Suprapubic skin (tissue), 4 donors: ENCODE measurements at regions not wholly inside any gene's neighbourhood (a gene's known extent, or its start where the extent isn't known, plus 50 kb on each side); places are given as distances from the start of the nearest gene placed in this dataset.

ENCODE experiments used
- DNase-seq, 2 donors: peaks; one replicate each; pipeline ENCODE4 v3.0.0-alpha.2; 2019; ENCODE audit warnings: low spot score in 2 of 2
- H3K27ac ChIP-seq: fragments of 200-600 bp; sonication (generic); one replicate; pipeline ENCODE4 v1.5.1; 2019
- H3K27me3 ChIP-seq: fragments of 200-600 bp; sonication (generic); one replicate; pipeline ENCODE4 v1.5.1; 2019
- H3K36me3 ChIP-seq: fragments of 200-600 bp; sonication (generic); one replicate; pipeline ENCODE4 v1.5.1; 2019
- H3K4me1 ChIP-seq: fragments of 200-600 bp; sonication (generic); one replicate; pipeline ENCODE4 v1.5.1; 2019
- H3K4me3 ChIP-seq: fragments of 200-600 bp; sonication (generic); one replicate; pipeline ENCODE4 v1.5.1; 2019; ENCODE audit warnings: mild to moderate bottlenecking
- H3K9me3 ChIP-seq: fragments of 200-600 bp; sonication (generic); one replicate; pipeline ENCODE4 v1.5.1; 2019
- EP300 ChIP-seq: sonication (generic); formaldehyde crosslinking; IDR thresholded peaks from one replicate; pipeline ENCODE4 v1.6.1; 2017; ENCODE audit warnings: antibody characterized with exemption
- POLR2A ChIP-seq, 2 donors: fragments of 450-650 bp; IDR thresholded peaks; one replicate each; pipeline ENCODE4 v1.6.1; 2017; ENCODE audit warnings: antibody characterized with exemption in 2 of 2, mild to moderate bottlenecking in 2 of 2, moderate library complexity in 2 of 2
- POLR2AphosphoS5 ChIP-seq, 3 donors: sonication (generic); formaldehyde crosslinking; IDR thresholded peaks; one replicate each; pipeline ENCODE4 v1.6.1; 2017; ENCODE audit warnings: antibody characterized with exemption in 3 of 3
- WGBS: methylation state at CpG from one replicate; pipeline ENCODE4 v1.1.5; 2018; 5-methylcytosine and 5-hydroxymethylcytosine counted together
- TF ChIP-seq, protein P1 (sequence below), 2 donors: fragments of 200-600 bp in 1 of 2; fragments of 450-650 bp in 1 of 2; sonication (generic) in 1 of 2; IDR thresholded peaks; one replicate each; pipeline ENCODE4 v1.5.1; 2016 to 2019; ENCODE audit warnings: antibody characterized with exemption in 2 of 2, mild to moderate bottlenecking in 1 of 2, moderate library complexity in 1 of 2

DNA sequence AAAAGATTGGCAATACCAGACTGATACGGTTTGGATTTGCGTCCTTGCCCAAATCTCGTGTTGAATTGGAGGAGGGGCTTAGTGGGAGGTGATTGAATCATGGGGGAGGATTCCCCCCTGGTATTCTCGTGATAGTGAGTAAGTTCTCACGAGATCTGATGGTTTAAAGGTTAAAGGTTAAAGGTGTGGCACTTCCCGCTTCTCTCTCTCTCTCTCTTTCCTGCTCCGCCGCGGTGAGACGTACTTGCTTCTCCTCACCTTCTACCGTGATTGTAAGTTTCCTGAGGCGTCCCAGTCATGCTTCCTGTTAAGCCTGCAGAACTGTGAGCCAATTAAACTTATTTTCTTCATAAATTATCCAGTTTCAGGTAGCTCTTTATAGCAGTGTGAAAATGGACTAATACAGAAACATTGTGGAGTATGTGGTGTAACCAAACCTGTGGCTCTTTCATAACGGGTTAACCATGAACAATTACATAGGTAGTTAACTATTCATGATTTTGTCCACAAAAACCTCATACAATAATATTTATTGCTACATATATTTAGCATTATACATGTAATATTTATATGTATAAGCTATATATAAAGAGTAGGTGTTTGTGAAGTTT, 107.5 kb downstream of the ANXA1 start:
- no peak for DNase-seq
- Histone ChIP-seq H3K4me1 (no peaks in the 10 kb centered on the region), H3K4me3 (no peak overlapping the region), H3K9me3 (no peaks in the 10 kb centered on the region), H3K36me3 (no peaks in the 10 kb centered on the region), H3K27me3 (peaks cover 2% of the 10 kb centered on the region), H3K27ac (no peak overlapping the region)
- TF ChIP-seq POLR2A (IDR thresholded peaks at IDR 0.05): no peak
- no peak for TF ChIP-seq EP300
- no peak for TF ChIP-seq POLR2AphosphoS5 (IDR thresholded peaks at IDR 0.05)
- TF ChIP-seq, protein P1, sequence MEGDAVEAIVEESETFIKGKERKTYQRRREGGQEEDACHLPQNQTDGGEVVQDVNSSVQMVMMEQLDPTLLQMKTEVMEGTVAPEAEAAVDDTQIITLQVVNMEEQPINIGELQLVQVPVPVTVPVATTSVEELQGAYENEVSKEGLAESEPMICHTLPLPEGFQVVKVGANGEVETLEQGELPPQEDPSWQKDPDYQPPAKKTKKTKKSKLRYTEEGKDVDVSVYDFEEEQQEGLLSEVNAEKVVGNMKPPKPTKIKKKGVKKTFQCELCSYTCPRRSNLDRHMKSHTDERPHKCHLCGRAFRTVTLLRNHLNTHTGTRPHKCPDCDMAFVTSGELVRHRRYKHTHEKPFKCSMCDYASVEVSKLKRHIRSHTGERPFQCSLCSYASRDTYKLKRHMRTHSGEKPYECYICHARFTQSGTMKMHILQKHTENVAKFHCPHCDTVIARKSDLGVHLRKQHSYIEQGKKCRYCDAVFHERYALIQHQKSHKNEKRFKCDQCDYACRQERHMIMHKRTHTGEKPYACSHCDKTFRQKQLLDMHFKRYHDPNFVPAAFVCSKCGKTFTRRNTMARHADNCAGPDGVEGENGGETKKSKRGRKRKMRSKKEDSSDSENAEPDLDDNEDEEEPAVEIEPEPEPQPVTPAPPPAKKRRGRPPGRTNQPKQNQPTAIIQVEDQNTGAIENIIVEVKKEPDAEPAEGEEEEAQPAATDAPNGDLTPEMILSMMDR (IDR thresholded peaks at IDR 0.05): no peak
- WGBS: 83% methylated on average over 13 of the region's 13 CpGs

DNA sequence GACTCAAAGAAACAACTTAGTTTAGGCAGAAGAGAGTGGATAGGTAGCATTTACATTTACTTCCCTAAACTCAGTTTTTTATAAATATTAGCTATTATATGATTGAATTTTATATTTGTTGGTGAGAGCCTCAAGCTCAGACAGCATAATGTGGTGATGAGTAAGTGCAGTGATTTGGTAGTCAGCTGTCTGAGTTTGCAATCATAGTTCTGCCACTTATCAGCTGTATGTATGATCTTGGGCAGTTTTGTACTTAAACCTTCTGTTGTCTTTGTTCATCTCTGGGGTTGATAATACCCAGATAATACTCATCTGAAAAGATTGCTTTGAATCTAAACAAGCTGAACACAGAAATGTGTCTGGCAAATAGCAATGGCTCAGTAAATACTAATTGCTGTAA, 108.8 kb downstream of the ANXA1 start:
- Histone ChIP-seq H3K9me3 (no peaks in the 10 kb centered on the region), H3K27me3 (no peaks in the 10 kb centered on the region), H3K4me1 (no peaks in the 10 kb centered on the region), H3K27ac (no peak overlapping the region), H3K4me3 (no peak overlapping the region), H3K36me3 (no peaks in the 10 kb centered on the region)
- TF ChIP-seq POLR2A (IDR thresholded peaks at IDR 0.05): no peak
- no peak for DNase-seq

DNA sequence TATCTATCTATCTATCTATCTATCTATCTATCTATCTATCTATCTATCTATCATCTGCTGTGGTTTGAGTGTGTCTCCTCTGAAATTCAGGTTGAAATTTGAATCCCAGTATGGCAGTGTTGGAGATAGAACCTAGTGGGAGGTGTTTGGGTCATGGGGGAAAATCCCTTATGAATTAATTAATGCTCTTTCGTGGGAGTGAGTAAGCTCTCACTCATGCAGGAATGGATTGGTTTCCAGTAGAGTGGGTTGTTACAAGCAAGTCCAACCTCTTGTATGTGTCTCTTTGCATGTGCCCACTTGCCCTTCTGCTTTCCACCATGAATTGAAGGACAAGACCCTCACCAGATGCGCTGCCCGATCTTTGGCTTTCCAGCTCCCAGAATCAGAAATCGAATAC, 113.0 kb downstream of the ANXA1 start:
- TF ChIP-seq, protein P1 (IDR thresholded peaks at IDR 0.05): no peak
- TF ChIP-seq POLR2AphosphoS5 (IDR thresholded peaks at IDR 0.05): no peak
- TF ChIP-seq EP300: no peak
- no peak for TF ChIP-seq POLR2A (IDR thresholded peaks at IDR 0.05)
- no peaks in the 10 kb centered on the region for H3K27me3 ChIP-seq
- no peak overlapping the region for H3K4me3 ChIP-seq
- no peaks in the 10 kb centered on the region for H3K36me3 ChIP-seq
- H3K27ac ChIP-seq: no peak overlapping the region
- WGBS: 81% methylated on average over 4 of the region's 4 CpGs
- H3K9me3 ChIP-seq: no peaks in the 10 kb centered on the region
- DNase-seq: no peak
- H3K4me1 ChIP-seq: no peaks in the 10 kb centered on the region

DNA sequence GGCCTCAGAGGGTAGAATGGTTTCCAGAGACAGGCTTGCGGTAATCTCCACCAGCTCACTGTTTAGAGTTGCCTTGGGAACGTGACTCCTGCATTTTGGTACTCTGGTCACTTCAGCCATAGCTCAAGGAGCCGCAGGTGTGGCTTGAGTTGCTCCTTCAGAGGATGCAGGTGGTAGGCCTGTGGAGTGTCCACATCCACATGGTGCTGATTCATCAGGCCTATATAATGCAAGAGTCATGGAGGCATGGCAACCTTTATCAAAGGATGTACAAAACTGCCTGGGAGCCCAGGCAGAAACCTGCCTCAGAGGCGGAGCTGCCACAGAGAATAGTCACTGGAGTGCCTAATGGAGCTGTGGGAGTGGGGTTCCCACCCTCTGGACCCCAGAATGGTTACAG, 114.2 kb downstream of the ANXA1 start:
- no peaks in the 10 kb centered on the region for H3K27me3 ChIP-seq
- DNase-seq: no peak
- 88% methylated on average over 3 of the region's 4 CpGs for WGBS
- no peaks in the 10 kb centered on the region for H3K9me3 ChIP-seq
- TF ChIP-seq EP300 (no peak), POLR2A (IDR thresholded peaks at IDR 0.05) (no peak), POLR2AphosphoS5 (IDR thresholded peaks at IDR 0.05) (no peak)
- TF ChIP-seq, protein P1 (IDR thresholded peaks at IDR 0.05): no peak
- no peaks in the 10 kb centered on the region for H3K36me3 ChIP-seq
- no peak overlapping the region for H3K4me3 ChIP-seq
- H3K4me1 ChIP-seq: peaks cover 2% of the 10 kb centered on the region
- no peak overlapping the region for H3K27ac ChIP-seq

DNA sequence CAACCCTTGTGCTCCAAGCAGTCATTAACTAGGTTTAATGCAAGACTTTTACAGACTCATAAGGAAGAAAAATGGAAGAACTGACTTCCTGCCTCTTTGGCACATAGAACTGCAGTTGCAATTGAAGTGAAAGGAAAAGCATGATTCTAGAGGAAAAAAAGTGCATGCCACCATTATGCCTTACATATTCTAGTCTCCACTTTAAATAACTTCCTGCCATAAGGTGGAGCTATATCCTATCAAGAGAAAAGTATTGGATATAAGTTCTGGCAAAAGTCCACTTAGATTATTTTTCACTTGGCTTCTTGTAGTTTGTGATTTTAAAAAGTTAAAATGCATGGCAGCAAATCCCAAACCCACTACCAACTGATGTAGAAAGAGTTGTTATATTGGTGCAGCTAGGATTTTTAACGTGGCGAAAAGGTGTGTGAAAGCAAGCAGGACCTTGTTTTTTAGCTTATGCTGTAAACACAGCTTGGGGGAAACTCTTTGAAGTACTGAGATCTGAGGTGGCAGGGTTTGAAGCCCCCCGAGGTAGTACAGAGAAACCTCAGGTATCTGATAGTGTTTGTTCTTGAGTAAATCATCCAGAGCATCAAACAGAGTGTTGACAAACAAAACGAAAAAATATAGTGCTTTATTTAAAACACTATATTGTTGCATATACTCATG, 117.9 kb downstream of the ANXA1 start:
- no peak for DNase-seq
- no peaks in the 10 kb centered on the region for H3K36me3 ChIP-seq
- H3K27me3 ChIP-seq: peaks cover 3% of the 10 kb centered on the region
- H3K4me3 ChIP-seq: no peak overlapping the region
- 36% methylated on average over 4 of the region's 4 CpGs for WGBS
- peaks cover 9% of the 10 kb centered on the region for H3K4me1 ChIP-seq
- no peaks in the 10 kb centered on the region for H3K9me3 ChIP-seq
- no peak overlapping the region for H3K27ac ChIP-seq
- TF ChIP-seq, protein P1 (IDR thresholded peaks at IDR 0.05): no peak
- no peak for TF ChIP-seq POLR2A (IDR thresholded peaks at IDR 0.05)
- no peak for TF ChIP-seq EP300
- no peak for TF ChIP-seq POLR2AphosphoS5 (IDR thresholded peaks at IDR 0.05)
